ENCODE measurements at regions not wholly inside any gene's neighbourhood (a gene's known extent, or its start where the extent isn't known, plus 50 kb on each side); places are given as distances from the start of the nearest gene placed in this dataset.

GRCh38 chr11:95508219-95508890, 277.4 kb upstream of the SESN3 start:
- H3K27me3 ChIP-seq, result no peaks in the 10 kb centered on the region

GRCh38 chr11:95507794-95508193, 276.8 kb upstream of the SESN3 start:
- Histone ChIP-seq H3K4me3 (replicated peaks in 1 of 3) (no peak overlapping the region), H3K4me1 (peaks cover 2 to 5% of the 10 kb centered on the region in 2 donors), H3K27me3 (no peaks in the 10 kb centered on the region), H3K27ac (no peak overlapping the region), H3K36me3 (no peaks in the 10 kb centered on the region), H3K9me3 (no peaks in the 10 kb centered on the region)
- no peak for DNase-seq
- WGBS, 2 donors, result 47 to 75% methylated on average over 3 of the region's 3 CpGs
- no peak for TF ChIP-seq POLR2A (IDR thresholded peaks at IDR 0.05)
- TF ChIP-seq, protein P1, sequence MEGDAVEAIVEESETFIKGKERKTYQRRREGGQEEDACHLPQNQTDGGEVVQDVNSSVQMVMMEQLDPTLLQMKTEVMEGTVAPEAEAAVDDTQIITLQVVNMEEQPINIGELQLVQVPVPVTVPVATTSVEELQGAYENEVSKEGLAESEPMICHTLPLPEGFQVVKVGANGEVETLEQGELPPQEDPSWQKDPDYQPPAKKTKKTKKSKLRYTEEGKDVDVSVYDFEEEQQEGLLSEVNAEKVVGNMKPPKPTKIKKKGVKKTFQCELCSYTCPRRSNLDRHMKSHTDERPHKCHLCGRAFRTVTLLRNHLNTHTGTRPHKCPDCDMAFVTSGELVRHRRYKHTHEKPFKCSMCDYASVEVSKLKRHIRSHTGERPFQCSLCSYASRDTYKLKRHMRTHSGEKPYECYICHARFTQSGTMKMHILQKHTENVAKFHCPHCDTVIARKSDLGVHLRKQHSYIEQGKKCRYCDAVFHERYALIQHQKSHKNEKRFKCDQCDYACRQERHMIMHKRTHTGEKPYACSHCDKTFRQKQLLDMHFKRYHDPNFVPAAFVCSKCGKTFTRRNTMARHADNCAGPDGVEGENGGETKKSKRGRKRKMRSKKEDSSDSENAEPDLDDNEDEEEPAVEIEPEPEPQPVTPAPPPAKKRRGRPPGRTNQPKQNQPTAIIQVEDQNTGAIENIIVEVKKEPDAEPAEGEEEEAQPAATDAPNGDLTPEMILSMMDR (IDR thresholded peaks at IDR 0.05), result no peak
- intact Hi-C loops (cut with DNase I), result no loop called here

More at GRCh38 chr11:95508219-95508890, 277.4 kb upstream of the SESN3 start:
- peak in 1 of 2 donors; percentile 5 for DNase-seq
- H3K9me3 ChIP-seq, result no peaks in the 10 kb centered on the region
- WGBS, 2 donors, result 59 to 66% methylated on average over 7 of the region's 7 CpGs
- H3K27ac ChIP-seq, result no peak overlapping the region
- TF ChIP-seq, protein P1 (IDR thresholded peaks at IDR 0.05), result no peak
- TF ChIP-seq POLR2A (IDR thresholded peaks at IDR 0.05), result no peak
- intact Hi-C loops (cut with DNase I), result no loop called here
- peaks cover 2 to 6% of the 10 kb centered on the region in 2 donors for H3K4me1 ChIP-seq
- H3K4me3 ChIP-seq (replicated peaks in 1 of 3), result no peak overlapping the region
- no peaks in the 10 kb centered on the region for H3K36me3 ChIP-seq

DNA sequence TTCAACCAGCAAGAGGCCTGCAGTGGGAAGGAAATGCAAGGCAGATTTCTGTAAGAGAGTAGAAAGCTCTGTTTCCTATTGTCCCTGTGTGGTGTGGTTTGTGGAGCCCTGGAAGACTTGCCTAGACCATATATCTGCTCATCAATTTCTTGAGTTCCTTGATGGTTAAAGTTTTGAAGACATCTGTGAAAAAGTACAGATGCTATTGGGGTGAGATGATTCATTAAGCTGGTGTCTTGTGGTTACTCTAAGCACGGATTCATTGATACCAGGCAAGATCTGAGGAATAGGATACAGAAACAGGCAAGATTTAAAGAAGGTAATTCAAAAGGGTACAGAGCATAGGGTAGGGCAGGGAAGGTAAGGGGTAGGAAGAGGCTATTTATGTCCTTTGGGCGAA, 275.8 kb upstream of the SESN3 start:
- Histone ChIP-seq H3K27me3 (no peaks in the 10 kb centered on the region), H3K9me3 (no peaks in the 10 kb centered on the region), H3K27ac (no peak overlapping the region), H3K36me3 (no peaks in the 10 kb centered on the region), H3K4me3 (replicated peaks in 1 of 3) (no peak overlapping the region), H3K4me1 (no peaks in the 10 kb centered on the region)
- intact Hi-C loops (cut with DNase I), result no loop called here
- TF ChIP-seq, protein P1 (IDR thresholded peaks at IDR 0.05), result no peak
- no peak for TF ChIP-seq POLR2A (IDR thresholded peaks at IDR 0.05)
- no peak for DNase-seq
- 92 to 97% methylated on average over 2 of the region's 2 CpGs for WGBS, 2 donors

DNA sequence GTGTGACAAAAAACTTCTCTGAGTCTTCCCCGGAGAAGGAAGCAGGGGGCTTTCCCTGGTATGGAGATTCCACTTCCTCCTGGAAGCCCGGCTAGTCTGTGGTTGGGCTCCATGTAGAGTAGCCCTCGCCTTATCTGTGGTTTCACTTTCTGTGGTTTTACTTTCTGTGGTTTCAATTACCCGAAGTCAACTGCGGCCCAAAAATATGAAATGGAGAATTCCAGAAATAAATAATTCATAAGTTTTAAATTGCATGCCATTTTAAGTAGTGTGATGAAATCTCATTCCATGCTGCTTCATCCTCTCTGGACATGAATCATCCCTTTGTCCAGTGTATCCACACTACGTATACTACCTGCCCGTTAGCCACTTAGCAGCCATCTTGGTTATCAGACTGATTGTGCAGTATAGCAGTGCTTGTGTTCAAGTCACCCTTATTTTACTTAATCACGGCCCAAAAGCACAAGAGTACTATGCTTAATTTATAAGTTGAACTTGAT, 275.0 kb upstream of the SESN3 start:
- H3K4me3 ChIP-seq (replicated peaks in 1 of 3), result no peak overlapping the region

DNA sequence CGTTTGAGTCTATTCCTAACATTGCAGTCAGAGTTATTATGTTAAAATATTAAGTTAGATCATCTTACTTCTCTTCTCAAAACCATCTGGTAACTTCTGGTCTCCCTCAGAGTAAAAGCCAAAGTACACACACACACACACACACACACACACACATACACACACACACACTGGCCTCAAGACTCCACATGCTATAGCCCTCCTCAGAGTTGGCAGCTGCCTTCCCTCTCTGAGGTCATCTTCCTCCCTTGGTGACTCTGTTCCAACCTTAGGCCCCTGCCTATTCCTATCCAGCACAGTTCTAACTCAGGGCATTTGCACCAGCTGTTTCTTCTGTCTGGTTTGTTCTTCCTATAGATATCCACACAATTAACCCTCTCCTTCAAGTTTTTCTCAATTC, 272.0 kb upstream of the SESN3 start:
- no peaks in the 10 kb centered on the region for H3K4me1 ChIP-seq
- no peak for TF ChIP-seq POLR2A (IDR thresholded peaks at IDR 0.05)
- TF ChIP-seq, protein P1 (IDR thresholded peaks at IDR 0.05), result no peak
- WGBS, 2 donors, result 77 to 82% methylated on average over 1 of the region's 1 CpG
- no peaks in the 10 kb centered on the region for H3K36me3 ChIP-seq
- intact Hi-C loops (cut with DNase I), result no loop called here
- H3K27ac ChIP-seq, result no peak overlapping the region
- H3K27me3 ChIP-seq, result no peaks in the 10 kb centered on the region
- no peak for DNase-seq
- no peak overlapping the region for H3K4me3 ChIP-seq (replicated peaks in 1 of 3)
- no peaks in the 10 kb centered on the region for H3K9me3 ChIP-seq

More for the DNA sequence above, 275.0 kb upstream of the SESN3 start:
- Histone ChIP-seq H3K27me3 (no peaks in the 10 kb centered on the region), H3K9me3 (no peaks in the 10 kb centered on the region), H3K4me1 (no peaks in the 10 kb centered on the region), H3K27ac (no peak overlapping the region), H3K36me3 (no peaks in the 10 kb centered on the region)
- intact Hi-C loops (cut with DNase I), result no loop called here
- DNase-seq, result no peak
- TF ChIP-seq POLR2A (IDR thresholded peaks at IDR 0.05), result no peak
- TF ChIP-seq, protein P1 (IDR thresholded peaks at IDR 0.05), result no peak
- WGBS, 2 donors, result 82 to 93% methylated on average over 8 of the region's 8 CpGs
